Mesendoderm (in vitro differentiated cells): ENCODE measurements at regions not wholly inside any gene's neighbourhood (a gene's known extent, or its start where the extent isn't known, plus 50 kb on each side); places are given as distances from the start of the nearest gene placed in this dataset.

Experiments used
- DNase-seq: peaks from one replicate; pipeline ENCODE4 v3.0.0; 2013
- H2AK5ac ChIP-seq: 2 replicates; pipeline ENCODE4 v1.6.1; 2013; ENCODE audit warnings: low read length, inconsistent platforms
- H2BK120ac ChIP-seq: 2 replicates; pipeline ENCODE4 v1.6.1; 2013; ENCODE audit warnings: low read depth, mild to moderate bottlenecking, low read length, moderate library complexity, mixed read lengths
- H2BK15ac ChIP-seq: replicated peaks from 2 replicates; pipeline ENCODE4 v1.6.1; 2013; ENCODE audit warnings: low read depth, mild to moderate bottlenecking, moderate library complexity
- H2BK5ac ChIP-seq: 2 replicates; pipeline ENCODE4 v1.6.1; 2013; ENCODE audit warnings: low read length, inconsistent platforms
- H3K18ac ChIP-seq: 2 replicates; pipeline ENCODE4 v1.6.1; 2013; ENCODE audit warnings: mild to moderate bottlenecking, low read length, mixed read lengths
- H3K23ac ChIP-seq: one replicate; pipeline ENCODE4 v1.6.1; 2013; ENCODE audit warnings: low read length
- H3K27ac ChIP-seq: 2 replicates; pipeline ENCODE4 v1.5.1; 2013; ENCODE audit warnings: low read depth, mild to moderate bottlenecking, inconsistent platforms, low read length, moderate library complexity
- H3K27me3 ChIP-seq: 2 replicates; pipeline ENCODE4 v1.6.1; 2013; ENCODE audit warnings: low read length, control low read depth, mild to moderate bottlenecking, inconsistent platforms; ENCODE audit not compliant: insufficient read depth, poor library complexity
- H3K36me3 ChIP-seq: 2 replicates; pipeline ENCODE4 v1.6.1; 2013; ENCODE audit warnings: low read length, inconsistent platforms; ENCODE audit not compliant: control insufficient read depth, insufficient read depth
- H3K4ac ChIP-seq: one replicate; pipeline ENCODE4 v1.6.1; 2013; ENCODE audit warnings: low read depth, mild to moderate bottlenecking, low read length, moderate library complexity
- H3K4me1 ChIP-seq: 2 replicates; pipeline ENCODE4 v1.6.1; 2013; ENCODE audit warnings: low read depth, low read length, inconsistent platforms; ENCODE audit not compliant: control insufficient read depth
- H3K4me2 ChIP-seq: 2 replicates; pipeline ENCODE4 v1.6.1; 2013; ENCODE audit warnings: low read length
- H3K4me3 ChIP-seq: 2 replicates; pipeline ENCODE4 v1.5.1; 2013; ENCODE audit warnings: mild to moderate bottlenecking, low read length
- H3K56ac ChIP-seq: one replicate; pipeline ENCODE4 v1.6.1; 2013; ENCODE audit warnings: low read length
- H3K79me1 ChIP-seq: 2 replicates; pipeline ENCODE4 v1.6.1; 2013; ENCODE audit warnings: low read length, inconsistent platforms
- H3K79me2 ChIP-seq: 2 replicates; pipeline ENCODE4 v1.6.1; 2013; ENCODE audit warnings: mild to moderate bottlenecking, low read length; ENCODE audit not compliant: control insufficient read depth, insufficient read depth
- H3K9ac ChIP-seq: 2 replicates; pipeline ENCODE4 v1.6.1; 2013; ENCODE audit warnings: low read length, inconsistent platforms
- H4K5ac ChIP-seq: one replicate; pipeline ENCODE4 v1.6.1; 2013; ENCODE audit warnings: low read length
- H4K8ac ChIP-seq: one replicate; pipeline ENCODE4 v1.6.1; 2013; ENCODE audit warnings: low read depth, mild to moderate bottlenecking, control low read depth, low read length, moderate library complexity
- WGBS: extraction: QIAGEN DNeasy Blood & Tissue Kit; methylation state at CpG from one replicate; pipeline ENCODE4 v1.1.7; 2013; ENCODE audit warnings: low lambda C conversion rate, missing lambda C conversion rate; ENCODE audit not compliant: insufficient coverage; ENCODE audit errors: extremely low coverage; 5-methylcytosine and 5-hydroxymethylcytosine counted together

DNA sequence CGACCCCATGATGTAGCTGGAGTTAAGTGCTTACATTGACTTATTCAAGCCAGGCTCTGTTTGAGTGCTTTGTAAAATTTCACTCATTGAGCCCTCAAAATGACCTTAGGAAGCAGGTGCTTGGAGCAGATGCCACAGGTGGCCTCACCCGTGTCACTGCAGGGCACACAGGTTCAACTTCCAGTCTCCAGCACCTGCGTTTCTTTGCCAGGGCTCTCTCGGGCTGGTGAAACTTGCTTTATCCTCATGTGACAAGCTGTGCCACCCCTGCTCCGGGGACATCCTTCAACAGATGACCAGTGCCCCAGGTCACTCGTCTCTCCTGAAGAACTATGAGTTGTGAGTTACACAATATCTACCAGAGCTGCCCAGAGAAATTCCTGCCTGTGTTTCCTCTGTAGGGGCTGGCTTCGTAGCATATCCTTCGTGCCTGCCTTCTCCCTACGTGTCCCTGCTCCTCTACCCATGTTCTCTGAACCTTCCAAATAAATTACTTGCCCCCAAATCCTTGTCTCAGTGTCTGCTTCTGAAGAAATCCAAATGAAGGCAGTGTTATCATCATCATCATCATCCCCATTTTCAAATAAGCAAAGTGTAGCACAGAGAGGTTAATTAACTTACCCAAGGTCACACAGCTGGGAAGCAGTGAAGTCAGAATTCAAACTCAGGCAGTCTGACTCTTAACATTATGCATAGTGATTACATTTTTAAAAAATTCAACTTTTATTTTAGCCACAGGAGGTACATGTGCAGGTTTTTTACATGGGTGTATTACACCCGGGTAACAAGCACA, 352.5 kb downstream of the NPIPA8 start:
- Histone ChIP-seq H3K27ac (no peak overlapping the region), H3K4me1 (no peaks in the 10 kb centered on the region), H3K23ac (no peak overlapping the region), H3K4me2 (no peak overlapping the region), H3K79me2 (no peaks in the 10 kb centered on the region), H2AK5ac (no peak overlapping the region), H3K56ac (no peak overlapping the region), H2BK15ac (no peak overlapping the region), H3K36me3 (no peaks in the 10 kb centered on the region), H3K27me3 (no peaks in the 10 kb centered on the region), H3K79me1 (no peaks in the 10 kb centered on the region), H4K8ac (no peak overlapping the region), H2BK5ac (no peak overlapping the region), H3K4me3 (no peak overlapping the region), H3K9ac (no peak overlapping the region), H2BK120ac (no peak overlapping the region), H3K4ac (no peak overlapping the region), H4K5ac (no peak overlapping the region), H3K18ac (no peak overlapping the region)
- DNase-seq, result no peak
- no CpG with 5 or more reads among the region's 10 CpGs for WGBS

DNA sequence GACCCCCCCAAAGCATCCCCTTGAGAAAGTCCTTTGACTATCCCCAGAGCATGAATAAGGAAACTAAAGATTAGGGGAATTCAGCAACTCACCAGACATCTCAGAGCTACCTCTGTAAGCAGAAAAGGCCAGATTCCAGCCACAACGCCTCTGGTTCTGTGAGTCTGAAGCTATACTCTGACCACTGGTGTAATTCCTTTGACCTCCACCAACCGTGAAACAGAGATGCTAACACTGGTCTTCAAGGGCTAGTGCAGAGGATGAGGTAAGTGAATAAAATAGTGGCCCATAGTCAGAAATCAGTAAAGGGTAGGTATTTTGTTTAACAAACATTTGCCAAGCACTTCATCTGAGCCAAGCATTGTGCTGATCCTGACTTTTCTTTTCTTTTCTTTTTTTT, 353.4 kb downstream of the NPIPA8 start:
- Histone ChIP-seq H3K4me1 (no peaks in the 10 kb centered on the region), H2BK5ac (no peak overlapping the region), H3K27me3 (no peaks in the 10 kb centered on the region), H4K5ac (no peak overlapping the region), H3K9ac (no peak overlapping the region), H3K23ac (no peak overlapping the region), H3K56ac (no peak overlapping the region), H2AK5ac (no peak overlapping the region), H3K79me2 (no peaks in the 10 kb centered on the region), H3K4ac (no peak overlapping the region), H2BK120ac (no peak overlapping the region), H3K18ac (no peak overlapping the region), H4K8ac (no peak overlapping the region), H3K79me1 (no peaks in the 10 kb centered on the region), H3K4me3 (no peak overlapping the region), H3K4me2 (no peak overlapping the region), H3K36me3 (no peaks in the 10 kb centered on the region), H3K27ac (no peak overlapping the region), H2BK15ac (no peak overlapping the region)
- WGBS, result no CpG with 5 or more reads among the region's 2 CpGs
- DNase-seq, result no peak

DNA sequence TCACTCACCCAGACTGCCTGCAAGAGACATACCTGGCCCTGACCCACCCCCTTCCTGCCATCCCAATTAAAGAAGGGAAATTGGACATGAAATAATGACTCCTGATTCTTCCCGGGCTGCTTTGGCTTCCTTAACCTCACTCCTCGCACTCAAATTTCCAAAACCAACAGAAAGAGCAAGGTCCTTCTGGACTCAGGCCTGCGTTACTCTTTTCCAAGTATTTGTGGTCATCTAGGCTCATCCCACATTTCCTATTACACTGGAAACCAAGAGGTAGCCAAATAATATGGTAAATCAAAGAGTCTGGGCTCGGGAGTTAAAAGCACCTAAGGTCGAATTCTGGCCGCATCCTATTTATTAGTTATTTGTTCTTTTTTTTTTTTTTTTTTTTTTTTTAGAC, 359.3 kb downstream of the NPIPA8 start:
- Histone ChIP-seq H3K23ac (no peak overlapping the region), H3K27ac (no peak overlapping the region), H3K4me2 (no peak overlapping the region), H3K4me1 (no peaks in the 10 kb centered on the region), H2BK5ac (no peak overlapping the region), H3K4me3 (no peak overlapping the region), H2BK120ac (no peak overlapping the region), H3K79me2 (no peaks in the 10 kb centered on the region), H3K27me3 (no peaks in the 10 kb centered on the region), H2BK15ac (no peak overlapping the region), H4K5ac (no peak overlapping the region), H3K36me3 (no peaks in the 10 kb centered on the region), H3K56ac (no peak overlapping the region), H3K9ac (no peak overlapping the region), H3K79me1 (no peaks in the 10 kb centered on the region), H4K8ac (no peak overlapping the region), H3K18ac (no peak overlapping the region), H3K4ac (no peak overlapping the region), H2AK5ac (no peak overlapping the region)
- DNase-seq, result no peak
- no CpG with 5 or more reads among the region's 6 CpGs for WGBS

DNA sequence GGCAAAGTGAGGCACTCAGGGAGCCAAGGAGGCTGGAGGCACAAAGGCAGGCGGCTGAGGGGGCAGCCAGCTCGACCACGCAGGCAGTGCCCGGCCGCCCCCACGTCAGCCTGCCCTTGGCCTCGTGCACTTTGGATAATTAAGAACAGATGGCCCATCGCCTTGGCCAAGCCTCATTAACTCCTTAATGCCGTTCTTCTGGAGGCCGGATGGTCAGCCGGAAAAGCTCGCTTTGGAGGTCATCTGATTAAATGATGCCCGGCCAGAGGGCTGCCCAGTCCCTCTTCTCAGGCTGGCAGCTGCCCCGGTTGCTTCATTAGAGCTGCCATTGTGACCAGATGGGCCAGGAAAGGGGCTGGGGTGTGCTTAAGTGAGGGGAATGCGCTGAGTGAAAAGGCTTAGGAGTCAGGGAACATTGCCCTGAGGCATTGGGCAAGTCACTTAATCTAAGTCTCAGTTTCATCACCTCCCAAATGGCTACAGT, 364.0 kb downstream of the NPIPA8 start:
- Histone ChIP-seq H4K5ac (no peak overlapping the region), H4K8ac (no peak overlapping the region), H2BK5ac (no peak overlapping the region), H3K4me2 (no peak overlapping the region), H3K23ac (no peak overlapping the region), H3K9ac (no peak overlapping the region), H3K36me3 (no peaks in the 10 kb centered on the region), H3K4me1 (no peaks in the 10 kb centered on the region), H2BK120ac (no peak overlapping the region), H3K79me2 (no peaks in the 10 kb centered on the region), H3K4me3 (no peak overlapping the region), H3K27ac (no peak overlapping the region), H2AK5ac (no peak overlapping the region), H3K56ac (no peak overlapping the region), H3K18ac (no peak overlapping the region), H2BK15ac (no peak overlapping the region), H3K27me3 (no peaks in the 10 kb centered on the region), H3K4ac (no peak overlapping the region), H3K79me1 (no peaks in the 10 kb centered on the region)
- WGBS, result no CpG with 5 or more reads among the region's 15 CpGs
- no peak for DNase-seq

DNA sequence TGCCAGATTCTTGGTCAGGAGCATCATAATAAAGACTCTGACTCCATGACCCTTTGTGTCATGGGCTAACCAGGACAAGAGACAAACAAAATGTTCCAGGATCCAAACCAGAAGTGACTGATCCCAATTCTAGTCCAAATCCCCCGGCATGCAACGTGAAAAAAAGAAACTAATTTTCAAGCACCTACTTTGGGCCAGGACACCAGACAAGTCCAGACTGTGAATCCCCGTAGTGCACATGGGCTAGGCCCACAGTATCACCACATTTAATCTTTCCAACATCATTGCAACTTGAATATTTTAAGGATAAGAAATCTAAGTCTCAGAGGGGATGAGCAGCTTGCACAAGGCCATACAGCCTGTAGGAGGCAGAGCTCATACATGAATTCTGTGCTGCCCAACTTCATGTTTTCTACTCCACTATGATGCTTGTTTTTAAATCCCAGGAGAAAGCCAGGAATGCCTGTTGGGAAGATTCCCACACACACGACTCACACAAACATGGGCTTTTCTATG, 365.7 kb downstream of the NPIPA8 start:
- Histone ChIP-seq H3K23ac (no peak overlapping the region), H3K18ac (no peak overlapping the region), H3K79me2 (no peaks in the 10 kb centered on the region), H2BK5ac (no peak overlapping the region), H3K56ac (no peak overlapping the region), H3K79me1 (no peaks in the 10 kb centered on the region), H2BK15ac (no peak overlapping the region), H2AK5ac (no peak overlapping the region), H3K27ac (no peak overlapping the region), H3K4me3 (no peak overlapping the region), H2BK120ac (no peak overlapping the region), H3K4me2 (no peak overlapping the region), H4K8ac (no peak overlapping the region), H4K5ac (no peak overlapping the region), H3K27me3 (no peaks in the 10 kb centered on the region), H3K4me1 (no peaks in the 10 kb centered on the region), H3K36me3 (no peaks in the 10 kb centered on the region), H3K9ac (no peak overlapping the region), H3K4ac (no peak overlapping the region)
- DNase-seq, result peak; percentile 26
- no CpG with 5 or more reads among the region's 4 CpGs for WGBS
